Gastrocnemius medialis (tissue), 4 donors: ENCODE measurements at regions not wholly inside any gene's neighbourhood (a gene's known extent, or its start where the extent isn't known, plus 50 kb on each side); places are given as distances from the start of the nearest gene placed in this dataset.

Source experiments
- CTCF ChIP-seq, 5 experiments: fragments of 450-650 bp in 3 of 5; fragments of 200-600 bp in 2 of 5; sonication (generic) in 2 of 5; IDR thresholded peaks in 4 of 5; conservative IDR thresholded peaks in 1 of 5; 1 replicate in 4 of 5; 2 replicates in 1 of 5; pipeline ENCODE4 v1.5.1; 2016 to 2019; ENCODE audit warnings: antibody characterized with exemption in 5 of 5, mild to moderate bottlenecking in 3 of 5, moderate library complexity in 3 of 5
- POLR2A ChIP-seq, 2 donors: fragments of 450-650 bp; IDR thresholded peaks; one replicate each; pipeline ENCODE4 v1.6.1; 2017; ENCODE audit warnings: antibody characterized with exemption in 2 of 2, mild to moderate bottlenecking in 2 of 2, moderate library complexity in 2 of 2

- TF ChIP-seq POLR2A (IDR thresholded peaks at IDR 0.05) (no peak), CTCF (IDR thresholded peaks at IDR 0.05 in 4 of 5, conservative IDR thresholded peaks at IDR 0.05 in 1 of 5) (no peak)
Measured at GRCh38 chr22:49094858-49095257, 732.8 kb downstream of the BRD1 start.
